Fibroblast of upper back skin (primary cell): ENCODE measurements at regions not wholly inside any gene's neighbourhood (a gene's known extent, or its start where the extent isn't known, plus 50 kb on each side); places are given as distances from the start of the nearest gene placed in this dataset.

ENCODE experiments used
- DNase-seq: peaks from one replicate; pipeline ENCODE4 v3.0.0-alpha.2; 2013

DNA sequence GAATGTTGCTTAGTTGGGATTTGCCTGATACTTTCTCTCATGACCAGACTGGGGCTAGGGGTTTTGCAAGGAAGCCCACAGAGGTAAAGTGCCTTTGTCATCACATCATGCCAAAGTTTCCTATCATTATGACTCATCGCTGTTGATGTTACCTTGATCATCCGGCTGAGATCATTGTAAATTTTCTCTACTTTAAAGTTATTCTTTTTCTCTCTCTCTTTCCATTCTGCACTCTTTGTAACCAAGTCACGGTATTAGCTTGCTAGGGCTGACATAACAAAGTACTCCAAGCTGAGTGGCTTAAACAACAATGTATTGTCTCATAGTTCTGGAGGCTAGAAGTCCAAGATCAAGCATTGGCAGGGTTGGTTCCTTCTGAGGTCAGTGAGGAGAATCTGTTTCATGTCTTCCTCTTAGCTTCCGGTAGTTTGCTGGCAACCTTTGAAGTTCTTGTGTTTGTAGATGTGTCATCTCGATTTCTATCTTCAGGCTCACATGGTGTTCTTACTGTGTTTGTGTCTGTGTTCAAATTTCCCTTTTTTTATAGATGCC lies 113.0 kb downstream of the DTHD1 start:
- DNase-seq: no peak

DNA sequence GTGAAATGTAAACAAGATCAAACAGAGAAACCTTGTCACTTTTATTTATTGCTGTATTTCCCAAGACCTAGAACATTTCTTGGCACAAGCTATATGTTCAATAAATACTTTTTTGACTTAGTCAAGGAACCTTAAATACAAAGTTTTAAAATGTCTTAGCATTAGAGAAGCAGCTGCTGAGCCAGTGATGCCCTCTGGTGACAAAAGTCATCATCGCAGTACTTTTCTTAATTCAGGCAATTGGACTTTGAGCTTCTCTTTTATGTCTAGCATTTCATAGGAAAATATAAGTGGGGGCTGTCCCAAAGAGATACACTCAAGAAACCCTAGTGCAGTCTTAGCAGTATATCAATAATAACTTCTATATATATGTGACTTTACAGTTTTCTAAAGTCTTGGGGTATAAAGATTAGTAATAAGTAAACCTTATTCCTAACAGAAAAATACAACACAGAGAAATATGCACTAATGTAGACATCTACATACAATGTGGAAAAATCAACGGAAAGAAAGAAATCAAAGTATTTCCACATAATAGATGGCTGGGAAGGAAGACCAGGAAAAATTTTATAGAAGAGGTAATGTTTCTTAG lies 118.4 kb downstream of the DTHD1 start:
- no peak for DNase-seq

DNA sequence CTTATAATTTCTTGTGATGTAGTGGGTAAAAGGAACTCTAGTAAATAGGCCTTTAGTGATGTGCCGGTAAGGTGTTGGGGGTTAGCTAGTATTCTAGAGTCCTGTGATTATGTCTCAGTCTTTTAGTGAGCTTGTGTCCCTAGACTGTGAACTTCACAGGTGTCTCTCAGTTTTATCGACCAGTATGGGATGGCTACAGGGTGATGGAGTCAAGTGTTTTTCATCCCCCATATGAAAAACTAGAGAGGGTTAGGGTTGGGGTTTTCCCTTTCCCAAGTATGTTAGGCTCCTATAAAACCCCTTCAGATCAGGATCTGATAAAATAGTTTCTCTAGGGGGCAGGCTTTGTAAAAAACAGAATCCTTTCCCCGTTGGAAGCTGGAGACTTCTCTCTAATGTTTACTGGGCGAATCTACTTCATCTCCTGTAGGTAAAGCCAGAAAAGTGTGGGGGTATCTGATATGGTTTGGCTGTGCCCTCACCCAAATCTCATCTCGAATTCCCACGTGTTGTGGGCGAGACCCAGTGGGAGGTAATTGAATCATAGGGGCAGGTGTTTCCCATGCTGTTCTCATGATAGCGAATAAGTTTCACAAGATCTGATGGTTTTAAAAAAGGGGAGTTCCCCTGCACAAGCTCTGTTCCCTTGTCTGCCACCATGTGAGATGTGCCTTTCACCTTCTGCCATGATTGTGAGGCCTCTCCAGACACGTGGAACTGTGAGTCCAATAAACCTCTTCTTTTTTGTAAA lies 120.8 kb downstream of the DTHD1 start:
- DNase-seq: no peak

DNA sequence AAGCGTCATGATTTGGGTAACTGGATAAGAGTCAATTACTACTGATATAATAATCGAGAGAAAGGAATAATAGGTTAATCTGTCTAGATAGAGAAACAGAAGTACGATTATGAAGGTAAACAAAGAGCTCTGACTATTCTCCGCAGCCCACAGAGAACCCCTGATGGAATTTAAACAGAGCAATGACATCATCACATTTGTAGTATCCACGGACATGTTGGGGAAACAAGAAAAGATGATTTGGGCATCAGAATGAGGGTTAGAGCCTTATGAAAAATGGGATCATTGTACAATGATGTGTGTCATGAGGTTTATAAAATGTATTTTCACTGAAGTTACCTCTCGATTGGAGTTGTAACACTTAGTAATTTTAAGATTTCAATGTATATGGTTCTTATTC lies 129.9 kb downstream of the DTHD1 start:
- DNase-seq: no peak

DNA sequence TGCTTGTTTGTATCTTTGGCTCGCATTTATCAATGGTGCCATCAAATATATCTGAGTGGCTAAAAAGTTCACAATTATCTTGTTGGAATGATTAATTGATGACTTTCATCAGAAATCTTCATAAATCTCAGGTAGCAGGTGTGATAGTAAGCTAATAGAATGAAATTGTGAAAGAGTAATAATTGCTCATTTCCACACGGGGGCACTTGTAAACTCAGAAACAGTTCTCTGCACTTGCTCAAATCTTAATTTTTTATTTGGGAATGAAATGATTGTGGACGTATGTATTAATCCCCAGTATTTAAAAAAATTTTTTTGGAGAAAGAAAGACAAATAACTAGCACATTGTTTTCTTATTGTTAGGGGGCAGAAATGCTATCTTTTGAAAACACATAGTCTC lies 132.8 kb downstream of the DTHD1 start:
- no peak for DNase-seq

DNA sequence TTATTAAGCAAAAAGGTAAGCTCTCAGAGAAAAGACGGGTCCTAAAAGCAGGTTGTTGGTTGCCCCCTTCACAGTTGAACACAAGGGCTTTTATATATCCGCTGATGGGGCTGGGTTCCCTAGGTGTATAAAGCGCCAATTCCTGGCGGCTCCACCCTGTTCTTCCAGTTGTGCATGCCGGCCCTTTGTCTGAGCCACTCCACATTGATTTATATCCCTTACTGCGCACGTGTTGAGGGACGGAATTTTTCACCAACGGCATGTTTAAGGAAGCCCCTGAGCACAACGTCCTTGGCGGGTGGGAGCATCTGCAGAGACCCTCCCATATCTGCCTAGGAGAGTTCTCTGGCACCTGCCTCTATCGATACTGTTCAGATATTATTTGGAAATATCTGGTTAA lies 135.7 kb downstream of the DTHD1 start:
- no peak for DNase-seq

DNA sequence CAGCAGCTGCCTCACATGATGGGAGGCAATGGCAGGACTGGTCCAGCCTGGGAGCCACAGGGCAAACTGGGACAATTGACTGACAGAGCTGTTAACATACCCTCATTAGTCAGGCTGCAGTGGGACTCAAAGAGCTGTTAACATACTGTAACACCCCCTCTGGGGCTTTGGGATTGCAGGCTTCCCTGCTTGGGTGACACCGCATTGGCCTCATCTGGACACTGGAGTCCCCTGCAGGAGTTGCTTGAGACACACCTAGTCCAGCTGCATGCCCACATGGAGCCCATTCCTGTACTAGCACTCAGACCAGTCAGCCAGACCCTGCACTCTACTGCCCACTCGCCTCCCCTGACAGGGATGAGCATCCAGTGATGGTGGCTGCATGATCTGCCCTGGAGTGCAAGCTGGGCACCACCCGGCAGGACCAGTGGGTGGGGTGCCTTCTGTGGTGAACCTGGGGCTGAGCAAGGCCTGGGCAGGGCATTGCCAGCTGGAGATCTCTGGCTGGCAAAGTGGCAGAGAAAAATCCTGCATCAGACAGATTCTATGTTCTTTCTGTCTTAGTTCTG lies 138.8 kb downstream of the DTHD1 start:
- no peak for DNase-seq

DNA sequence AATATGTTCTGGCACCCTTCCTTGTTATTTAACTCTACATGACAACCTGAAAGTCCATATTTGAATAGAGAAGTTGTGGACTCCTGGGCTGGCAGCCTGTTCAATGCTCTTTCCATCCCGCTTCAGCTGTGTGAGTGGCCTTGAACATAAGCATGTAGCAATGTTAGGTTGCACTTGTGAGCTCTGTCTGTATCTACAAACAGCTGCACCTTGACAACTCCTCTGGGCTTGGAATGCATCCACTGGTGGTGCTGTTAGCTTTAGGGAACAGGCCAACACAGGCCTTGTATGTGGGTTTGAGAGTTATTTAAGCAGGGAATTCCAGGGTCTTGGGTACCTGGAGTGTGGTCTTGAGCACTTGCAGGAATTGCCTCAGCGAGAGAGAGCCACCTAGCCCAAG lies 141.2 kb downstream of the DTHD1 start:
- no peak for DNase-seq

DNA sequence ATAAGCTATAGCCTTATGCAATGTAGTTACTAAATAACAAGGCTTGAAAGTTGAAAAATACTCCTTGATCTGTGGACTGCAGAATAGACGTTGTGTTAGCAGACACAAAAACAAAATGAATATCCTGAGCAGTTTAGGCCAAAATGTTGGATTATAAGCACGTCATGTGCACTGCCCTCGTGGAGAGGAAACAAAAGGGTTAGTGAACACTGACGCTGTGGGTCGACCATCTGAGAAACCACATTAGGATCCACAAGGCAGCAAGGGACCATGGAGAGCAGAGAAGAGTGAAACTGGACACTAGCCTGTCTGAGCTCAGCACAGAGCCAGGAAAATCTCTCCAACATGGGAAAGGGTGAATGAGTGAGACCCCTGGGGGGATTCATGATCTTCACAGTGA lies 145.3 kb downstream of the DTHD1 start:
- DNase-seq: no peak

DNA sequence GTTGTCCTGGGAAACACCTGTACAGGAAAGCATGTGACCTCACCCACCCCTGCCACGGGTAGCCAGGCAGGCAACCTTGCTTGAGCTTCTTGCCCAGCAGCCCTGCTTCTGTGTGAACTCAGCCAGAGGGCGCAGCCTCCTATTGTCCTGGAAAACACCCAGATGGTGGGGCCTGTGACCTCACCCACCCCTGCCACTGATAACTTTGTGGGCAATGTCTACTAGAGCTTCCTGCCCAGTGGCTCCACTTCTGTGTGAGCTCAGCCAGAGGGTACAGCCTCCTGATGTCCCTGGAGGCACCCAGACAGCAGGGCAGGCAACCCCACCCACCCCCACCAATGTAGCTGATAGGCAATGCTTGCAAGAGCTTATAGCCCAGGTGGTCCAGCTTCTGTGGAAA lies 146.3 kb downstream of the DTHD1 start:
- DNase-seq: no peak

DNA sequence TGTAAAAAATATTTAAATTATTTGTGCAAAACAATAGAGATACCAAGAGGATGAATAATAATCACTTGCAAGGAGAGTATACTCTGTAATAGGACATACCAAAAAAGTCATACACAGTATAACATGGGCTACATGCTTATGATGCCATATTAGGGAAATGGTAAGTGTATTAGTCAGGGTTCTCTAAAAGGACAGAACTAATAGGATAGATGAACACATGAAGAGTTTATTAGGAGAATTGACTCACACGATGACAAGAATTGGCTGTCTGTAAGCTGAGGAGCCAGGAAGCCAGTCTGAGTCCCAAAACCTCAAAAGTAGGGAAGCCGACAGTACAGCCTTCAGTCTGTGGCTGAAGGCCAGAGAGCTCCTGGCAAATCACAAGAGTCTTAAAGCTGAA lies 151.2 kb downstream of the DTHD1 start:
- DNase-seq: peak; percentile 68

DNA sequence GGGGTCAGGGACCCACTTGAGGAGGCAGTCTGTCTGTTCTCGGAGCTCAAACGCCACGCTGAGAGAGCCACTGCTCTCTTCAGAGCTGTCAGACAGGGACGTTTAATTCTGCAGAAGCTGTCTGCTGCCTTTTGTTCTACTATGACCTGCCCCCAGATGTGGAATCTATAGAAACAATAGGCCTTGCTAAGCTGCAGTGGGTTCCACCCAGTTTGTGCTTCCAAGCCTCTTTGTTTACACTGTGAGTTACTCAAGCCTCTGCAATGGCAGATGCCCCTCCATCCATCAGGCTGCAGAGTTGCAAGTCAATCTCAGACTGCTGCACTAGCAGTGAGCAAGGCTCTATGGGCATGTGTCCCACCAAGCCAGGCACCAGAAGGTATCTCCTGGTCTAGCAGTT lies 158.1 kb downstream of the DTHD1 start:
- DNase-seq: no peak

DNA sequence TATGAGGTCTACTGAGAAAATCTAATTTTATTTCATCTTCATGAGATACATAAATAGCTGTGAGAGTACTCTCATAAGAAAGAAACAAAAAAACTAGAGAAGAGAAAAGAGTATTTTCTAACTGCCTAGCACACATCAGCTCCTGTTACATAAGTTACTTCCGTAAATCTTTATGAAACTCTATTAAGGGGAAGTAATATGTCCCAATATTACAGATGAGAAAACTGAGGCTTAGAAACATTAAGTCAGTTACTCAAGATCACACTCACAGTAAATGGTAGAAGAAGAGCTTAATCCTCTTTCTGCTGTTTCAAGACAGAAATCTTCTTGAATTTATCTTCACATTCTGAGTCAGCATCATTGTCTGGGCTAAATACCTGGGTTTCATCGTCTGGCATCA lies 164.1 kb downstream of the DTHD1 start:
- DNase-seq: no peak

DNA sequence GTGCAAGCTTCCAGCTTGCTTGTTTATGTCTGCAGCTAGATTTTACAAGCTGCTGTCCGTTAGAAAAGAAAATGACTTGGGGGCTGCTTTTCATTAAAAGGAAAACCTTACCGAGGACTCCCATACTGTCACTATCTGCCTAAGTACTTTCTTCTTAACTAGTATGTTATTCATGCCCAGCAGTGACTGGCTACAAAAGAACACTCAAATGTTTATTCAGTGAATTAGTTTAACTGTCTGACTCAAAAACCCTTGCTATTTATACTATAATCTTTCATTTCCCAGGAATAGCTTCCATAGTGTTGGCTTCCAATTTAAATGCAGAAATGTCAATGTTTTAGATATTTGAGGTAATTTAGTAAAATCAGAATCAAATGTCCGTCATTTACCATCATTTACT lies 164.9 kb downstream of the DTHD1 start:
- DNase-seq: peak; percentile 5

DNA sequence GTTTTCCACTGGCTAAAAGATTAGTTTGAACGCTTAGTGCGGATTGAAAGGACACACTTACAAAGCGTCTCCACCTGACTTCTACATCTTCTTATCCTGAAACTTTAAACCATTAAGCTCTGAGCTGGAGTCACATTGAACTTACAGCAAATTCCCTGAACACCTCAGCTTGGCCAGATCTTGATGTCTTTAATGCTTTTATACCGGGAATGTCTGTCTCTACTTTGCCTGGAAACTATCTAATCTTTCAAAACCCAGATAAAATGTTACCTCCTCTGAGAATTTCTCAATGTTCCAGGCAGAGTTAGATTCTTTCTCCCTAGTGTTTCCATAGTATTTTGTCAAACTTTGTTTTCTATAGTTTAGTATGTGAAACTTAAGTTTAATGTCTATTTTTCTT lies 179.9 kb downstream of the DTHD1 start:
- no peak for DNase-seq

DNA sequence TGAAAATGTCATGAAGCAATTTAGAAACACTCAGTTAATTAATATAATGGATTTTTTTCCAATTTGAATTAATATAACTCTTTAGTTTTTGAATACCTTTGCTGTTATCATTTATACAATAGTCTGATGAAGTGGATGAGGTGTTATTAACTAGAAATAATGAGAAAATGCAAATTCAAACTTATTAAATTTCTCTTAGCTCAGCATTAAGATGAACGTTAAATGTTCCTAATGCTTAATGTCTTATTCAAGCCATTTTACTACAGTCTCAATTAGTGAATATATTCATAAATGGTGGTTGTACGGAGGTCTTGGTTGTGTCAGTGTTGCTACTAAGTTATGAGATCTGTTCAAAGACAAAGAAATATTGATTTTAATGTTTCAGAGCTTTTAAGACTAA lies 186.3 kb downstream of the DTHD1 start:
- DNase-seq: no peak

DNA sequence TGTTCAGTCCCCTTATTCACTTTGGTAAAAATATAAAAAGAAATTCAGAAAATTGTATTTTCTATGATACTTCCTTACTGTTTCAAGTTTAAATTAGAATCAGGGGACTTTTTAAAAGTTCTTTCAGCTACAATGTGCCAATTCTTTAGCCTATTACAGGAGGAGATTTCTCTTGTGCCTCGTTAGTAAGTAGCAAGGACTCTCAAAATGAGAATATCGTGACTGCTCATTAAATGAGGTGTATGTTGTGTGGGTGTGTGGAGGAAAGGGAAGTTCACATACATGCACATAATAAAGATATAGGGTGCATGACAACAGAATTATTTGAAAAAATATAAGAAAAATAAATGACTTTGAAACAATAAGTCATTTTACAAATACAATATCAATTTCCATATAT lies 190.5 kb downstream of the DTHD1 start:
- no peak for DNase-seq

DNA sequence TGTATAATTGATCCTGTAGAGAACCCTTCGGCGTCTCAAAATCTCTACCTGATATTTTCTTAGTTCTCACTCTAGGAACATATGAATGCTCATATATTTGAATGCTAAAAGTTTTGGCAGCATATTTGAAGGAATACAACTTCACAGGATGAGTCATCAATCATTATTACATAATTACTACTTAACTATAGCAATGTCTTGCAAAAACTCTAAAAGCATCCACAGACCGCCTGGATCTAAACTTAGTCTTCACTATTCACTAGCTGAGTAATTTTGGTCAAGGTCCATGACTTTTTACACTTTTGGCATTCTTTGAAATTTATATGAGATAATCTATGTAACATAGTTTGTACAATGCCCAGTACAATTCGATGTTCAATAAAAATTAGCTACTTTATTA lies 194.7 kb downstream of the DTHD1 start:
- no peak for DNase-seq

DNA sequence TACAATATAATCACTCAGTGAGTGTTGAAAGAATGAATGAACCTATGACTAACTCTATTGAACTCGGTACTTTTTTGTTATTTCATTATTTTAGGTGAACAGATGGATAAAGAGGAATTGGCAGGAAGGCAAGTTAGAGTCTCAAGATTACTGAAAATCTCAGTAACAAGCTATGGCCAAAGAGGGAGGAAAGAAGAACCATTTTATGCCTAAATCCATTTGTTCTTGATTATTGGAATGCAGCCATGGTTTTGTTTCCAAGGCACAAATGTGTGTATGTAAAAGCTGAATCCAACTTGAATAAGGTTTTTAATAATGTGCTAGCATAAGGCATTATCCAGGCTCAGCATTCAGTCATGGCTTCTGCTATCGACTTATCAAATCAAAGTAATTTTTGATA lies 196.4 kb downstream of the DTHD1 start:
- no peak for DNase-seq

DNA sequence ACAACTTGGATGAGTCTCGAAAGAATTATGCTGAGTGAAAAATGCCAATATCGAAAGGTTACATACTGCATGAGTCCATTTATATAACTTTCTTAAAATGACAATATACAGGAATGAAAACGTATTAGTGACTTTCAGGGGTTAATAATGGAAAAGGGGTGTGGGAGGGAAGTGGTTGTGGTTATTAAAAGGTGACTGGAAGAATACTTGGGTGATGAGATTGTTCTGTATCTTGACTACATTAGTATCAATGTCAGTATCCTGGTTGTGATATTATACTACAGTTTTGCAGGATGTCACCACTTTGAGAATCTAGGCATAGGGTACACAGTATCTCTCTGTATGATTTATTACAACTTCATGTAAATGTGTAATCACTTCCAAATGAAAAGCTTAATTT lies 204.5 kb downstream of the DTHD1 start:
- DNase-seq: no peak

DNA sequence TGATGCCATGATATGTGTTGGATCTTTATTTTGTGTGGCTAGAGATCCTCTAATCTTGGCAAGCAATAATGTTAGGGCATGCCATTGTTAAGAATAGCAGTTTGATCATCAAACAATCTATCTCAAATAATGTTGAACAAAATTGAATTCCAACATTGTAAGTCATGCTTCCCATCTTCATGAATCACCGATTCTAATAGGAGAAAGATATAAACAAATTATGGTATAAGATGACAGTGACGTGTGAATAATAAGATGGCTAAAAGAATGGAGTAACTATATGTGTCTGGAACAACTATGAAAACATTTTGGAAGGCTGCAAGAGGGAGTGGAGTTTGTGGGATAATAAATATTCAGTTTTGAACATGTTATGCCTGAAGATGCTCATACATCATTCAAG lies 208.4 kb downstream of the DTHD1 start:
- no peak for DNase-seq

DNA sequence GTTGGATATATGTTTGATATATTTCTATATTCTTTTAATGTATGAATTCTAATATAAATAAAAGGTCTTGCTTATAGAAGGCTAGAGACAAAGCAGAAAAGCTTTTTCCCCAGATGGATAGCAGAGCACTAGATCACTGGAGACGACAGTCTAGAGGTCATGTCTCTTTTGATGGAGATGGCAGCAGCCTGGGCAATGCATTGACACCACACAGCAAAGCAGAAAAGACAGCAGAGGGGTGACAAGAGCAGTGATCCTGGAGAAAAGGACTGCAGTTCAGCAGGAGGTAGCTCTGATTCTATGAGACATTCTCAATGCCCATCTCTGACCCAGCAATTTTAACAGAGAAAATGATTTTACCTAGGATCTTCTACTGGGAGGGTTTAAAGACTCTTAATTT lies 210.6 kb downstream of the DTHD1 start:
- DNase-seq: no peak

DNA sequence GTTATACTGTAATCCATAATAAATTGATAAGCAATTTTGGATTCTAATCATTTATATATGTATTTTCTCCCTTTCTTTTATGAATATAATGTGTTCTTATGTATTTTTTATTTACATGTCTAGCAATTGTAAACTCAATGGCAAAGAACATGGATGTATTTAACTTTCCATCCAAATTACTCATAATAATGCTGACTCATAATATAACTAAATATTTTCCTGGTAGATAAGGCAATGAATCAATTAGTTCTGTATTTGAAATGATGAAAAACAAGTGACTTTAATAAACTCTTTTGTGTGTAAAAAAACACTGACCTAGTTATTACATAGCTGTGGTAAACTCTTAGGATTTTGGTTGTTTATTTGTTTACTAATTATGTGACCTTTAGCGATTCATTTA lies 211.2 kb downstream of the DTHD1 start:
- DNase-seq: no peak

DNA sequence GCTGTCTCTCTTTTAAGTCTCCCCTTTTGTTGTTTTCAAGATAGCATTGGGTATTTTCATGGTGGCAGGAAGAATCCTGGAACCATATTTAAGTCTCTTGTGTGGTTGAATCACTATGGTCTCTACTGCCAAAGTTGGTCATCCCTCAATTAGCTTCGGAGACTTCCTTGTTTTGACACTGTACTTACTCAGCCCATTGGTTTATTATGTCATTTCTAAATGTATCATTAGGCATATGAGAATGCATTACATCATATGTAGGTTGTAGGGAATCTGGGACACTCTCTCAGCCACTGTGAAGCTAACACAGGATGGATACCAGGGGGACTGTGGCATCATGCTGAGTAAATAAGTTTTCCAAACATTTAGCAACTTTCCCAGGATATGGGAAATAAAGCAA lies 211.8 kb downstream of the DTHD1 start:
- DNase-seq: no peak

DNA sequence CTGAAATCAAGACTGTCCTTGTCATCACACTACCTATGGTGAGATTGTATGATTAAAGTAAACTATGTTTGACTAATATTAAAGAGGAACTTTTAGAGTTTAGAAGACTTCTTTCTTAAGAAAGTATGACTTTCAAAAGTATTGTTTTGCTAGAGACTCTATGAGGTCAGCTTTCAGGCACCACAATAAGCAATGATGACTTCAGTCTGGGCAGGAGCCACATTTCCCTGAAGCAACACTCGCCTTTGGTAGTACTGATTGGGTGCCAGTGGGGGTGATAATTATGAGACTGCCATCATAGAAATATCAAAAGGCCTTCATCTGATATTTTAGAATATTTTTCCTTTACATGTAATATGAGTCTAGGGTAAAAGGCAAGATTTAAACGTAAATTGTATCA lies 212.6 kb downstream of the DTHD1 start:
- DNase-seq: no peak
